SK-N-SH (cell line): ENCODE measurements at regions not wholly inside any gene's neighbourhood (a gene's known extent, or its start where the extent isn't known, plus 50 kb on each side); places are given as distances from the start of the nearest gene placed in this dataset.

Experiments
- CTCF ChIA-PET: fragments of 300-600, 350-600 bp; formaldehyde crosslinking; extraction: SDS; loops from one replicate; lab custom pipeline; 2021; lab: Yijun Ruan, JAX
- POLR2A ChIA-PET: fragments of 350-600 bp; sonication (Branson Sonifier 250); formaldehyde crosslinking; extraction: SDS; loops from one replicate; lab custom pipeline; 2020; ENCODE audit warnings: antibody characterized with exemption, inconsistent platforms; lab: Yijun Ruan, JAX
- DNase-seq: peaks from one replicate; pipeline ENCODE4 v3.0.0; 2012
- H2AFZ ChIP-seq: fragments of 200-600 bp; sonication (generic); 2 replicates; pipeline ENCODE4 v1.8.1; 2016; ENCODE audit warnings: antibody characterized with exemption, mild to moderate bottlenecking, low read depth
- H3F3A ChIP-seq: fragments of 200-600 bp; sonication (generic); replicated peaks from 2 replicates; pipeline ENCODE3; 2016; ENCODE audit warnings: antibody characterized with exemption, mild to moderate bottlenecking; ENCODE audit not compliant: insufficient read depth
- H3K27ac ChIP-seq, 2 experiments: fragments of 200-500 bp in 1 of 2; fragments of 200-600 bp in 1 of 2; sonication (Bioruptor generic) in 1 of 2; sonication (generic), shearing (Covaris generic) in 1 of 2; 2 replicates each; pipeline versions ENCODE4 v1.5.1 to v1.6.1; 2014 to 2016; ENCODE audit warnings: low read depth in 2 of 2, inconsistent platforms in 1 of 2, low read length in 1 of 2, mild to moderate bottlenecking in 1 of 2, mixed read lengths in 1 of 2
- H3K27me3 ChIP-seq: fragments of 200-600 bp; sonication (generic), shearing (Covaris generic); 2 replicates; pipeline ENCODE4 v1.6.1; 2016; ENCODE audit warnings: mixed run types; ENCODE audit not compliant: insufficient read depth
- H3K36me3 ChIP-seq, 2 experiments: fragments of 200-500 bp in 1 of 2; fragments of 200-600 bp in 1 of 2; sonication (Bioruptor generic) in 1 of 2; sonication (generic) in 1 of 2; replicated peaks in 1 of 2; 2 replicates each; pipeline versions ENCODE3 to v1.5.1; 2014 to 2016; ENCODE audit warnings: low read length in 1 of 2, mild to moderate bottlenecking in 1 of 2; ENCODE audit not compliant: insufficient read depth in 2 of 2, control insufficient read depth in 1 of 2
- H3K4me1 ChIP-seq, 2 experiments: fragments of 200-500 bp in 1 of 2; fragments of 200-600 bp in 1 of 2; sonication (Bioruptor generic) in 1 of 2; sonication (generic), shearing (Covaris generic) in 1 of 2; 2 replicates each; pipeline versions ENCODE4 v1.5.1 to v1.6.1; 2014 to 2016; ENCODE audit warnings: low read depth in 1 of 2, low read length in 1 of 2, mixed run types in 1 of 2; ENCODE audit not compliant: insufficient read depth in 2 of 2, control insufficient read depth in 1 of 2
- H3K4me2 ChIP-seq: fragments of 200-600 bp; sonication (generic), shearing (Covaris generic); 2 replicates; pipeline ENCODE4 v1.6.1; 2017; ENCODE audit warnings: mixed run types
- H3K4me3 ChIP-seq, 2 experiments: fragments of 200-500 bp in 1 of 2; fragments of 200-600 bp in 1 of 2; sonication (Bioruptor generic) in 1 of 2; sonication (generic), shearing (Covaris generic) in 1 of 2; 2 replicates each; pipeline versions ENCODE4 v1.5.1 to v1.8.1; 2014 to 2016; ENCODE audit warnings: low read depth in 2 of 2, inconsistent platforms in 1 of 2, low read length in 1 of 2, mild to moderate bottlenecking in 1 of 2, mixed read lengths in 1 of 2, moderate library complexity in 1 of 2
- H3K79me2 ChIP-seq: fragments of 200-600 bp; sonication (generic); 2 replicates; pipeline ENCODE4 v1.8.1; 2017; ENCODE audit warnings: mild to moderate bottlenecking; ENCODE audit not compliant: insufficient read depth
- H3K9ac ChIP-seq: fragments of 200-600 bp; sonication (generic); 2 replicates; pipeline ENCODE4 v1.6.1; 2017; ENCODE audit warnings: mixed run types
- H3K9me2 ChIP-seq: fragments of 200-600 bp; sonication (generic); 2 replicates; pipeline ENCODE4 v1.6.1; 2017; ENCODE audit warnings: mixed run types
- H3K9me3 ChIP-seq: fragments of 200-600 bp; sonication (generic); 2 replicates; pipeline ENCODE4 v1.6.1; 2017; ENCODE audit warnings: mixed run types, mild to moderate bottlenecking, moderate library complexity
- H4K20me1 ChIP-seq: fragments of 200-600 bp; sonication (generic); 2 replicates; pipeline ENCODE4 v1.6.1; 2017; ENCODE audit warnings: mild to moderate bottlenecking, mixed run types; ENCODE audit not compliant: insufficient read depth
- CTCF ChIP-seq: fragments of 200-600 bp; sonication (generic); IDR thresholded peaks from 2 replicates; pipeline ENCODE4 v1.6.1; 2017; ENCODE audit warnings: antibody characterized with exemption, mild to moderate bottlenecking, moderate library complexity
- ELF1 ChIP-seq: IDR thresholded peaks from 2 replicates; pipeline ENCODE4 v1.4.0; 2012
- EZH2phosphoT487 ChIP-seq: fragments of 200-600 bp; sonication (generic); IDR thresholded peaks from 2 replicates; pipeline ENCODE4 v1.6.1; 2017; ENCODE audit warnings: low read depth, mixed run types, mild to moderate bottlenecking, antibody characterized with exemption, moderate library complexity, borderline replicate concordance
- FOSL2 ChIP-seq: IDR thresholded peaks from 2 replicates; pipeline ENCODE4 v1.4.0; 2012; ENCODE audit warnings: low read depth, mild to moderate bottlenecking, moderate library complexity, borderline replicate concordance
- FOXM1 ChIP-seq: IDR thresholded peaks from 2 replicates; pipeline ENCODE4 v1.4.0; 2012; ENCODE audit warnings: low read depth, mild to moderate bottlenecking
- JUND ChIP-seq: IDR thresholded peaks from 2 replicates; pipeline ENCODE4 v1.4.0; 2012
- MEF2A ChIP-seq: IDR thresholded peaks from 2 replicates; pipeline ENCODE4 v1.4.0; 2012; ENCODE audit warnings: low read depth, borderline replicate concordance
- MXI1 ChIP-seq: IDR thresholded peaks from 2 replicates; pipeline ENCODE4 v1.6.1; 2012; ENCODE audit warnings: mild to moderate bottlenecking, low read depth, low read length, improper control_type of control experiment
- PBX3 ChIP-seq: IDR thresholded peaks from 2 replicates; pipeline ENCODE4; 2012
- POLR2AphosphoS5 ChIP-seq: IDR thresholded peaks from 2 replicates; pipeline ENCODE4 v1.6.1; 2012; ENCODE audit warnings: low read depth, low read length
- RFX5 ChIP-seq: IDR thresholded peaks from 2 replicates; pipeline ENCODE4 v1.6.1; 2012; ENCODE audit warnings: mild to moderate bottlenecking, improper control_type of control experiment, low read length
- SIN3A ChIP-seq: IDR thresholded peaks from 2 replicates; pipeline ENCODE4 v1.6.1; 2012; ENCODE audit warnings: low read depth, mild to moderate bottlenecking, low read length, moderate library complexity, borderline replicate concordance
- TAF1 ChIP-seq: IDR thresholded peaks from 2 replicates; pipeline ENCODE4 v1.6.1; 2012; ENCODE audit warnings: low read depth, mild to moderate bottlenecking, low read length, moderate library complexity, borderline replicate concordance
- TCF12 ChIP-seq: IDR thresholded peaks from 2 replicates; pipeline ENCODE4 v1.4.0; 2012
- USF2 ChIP-seq: fragments of 150-350 bp; IDR thresholded peaks from 2 replicates; pipeline ENCODE4 v1.6.1; 2017; ENCODE audit warnings: antibody characterized with exemption, low read length, low read depth, borderline replicate concordance
- WGBS: methylation state at CpG from one replicate; pipeline ENCODE4 v1.1.6; 2017; ENCODE audit warnings: low lambda C conversion rate; 5-methylcytosine and 5-hydroxymethylcytosine counted together
- TF ChIP-seq, protein P1 (sequence below): fragments of 150-350 bp; IDR thresholded peaks from 2 replicates; pipeline ENCODE4 v1.6.1; 2016; ENCODE audit warnings: mild to moderate bottlenecking, low read depth, low read length
- TF ChIP-seq, protein P2 (sequence below): IDR thresholded peaks from 2 replicates; pipeline ENCODE4 v1.6.1; 2012; ENCODE audit warnings: mild to moderate bottlenecking, low read depth, low read length, moderate library complexity

DNA sequence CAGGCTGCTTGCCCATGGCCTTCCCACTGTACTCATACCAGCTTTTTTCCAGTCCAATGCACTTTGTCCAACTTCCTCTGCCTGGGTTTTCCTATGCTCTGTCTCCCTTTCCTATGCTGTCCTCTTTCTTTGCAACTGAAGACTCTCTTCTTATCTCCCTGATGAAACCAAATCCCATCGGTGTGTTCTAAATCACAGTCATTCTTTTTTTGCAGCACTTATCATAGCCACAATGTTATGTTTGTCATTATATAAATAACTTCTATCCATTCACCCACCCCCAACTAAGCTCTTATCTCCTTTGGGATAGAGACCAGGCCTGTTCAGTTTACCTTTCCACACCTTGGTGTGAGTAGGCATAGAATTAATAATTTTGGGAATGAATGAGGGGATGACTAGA is 121.0 kb downstream of the GPX5 start:
- H3K9me2 ChIP-seq = no peaks in the 10 kb centered on the region
- no peak for DNase-seq
- no peak overlapping the region for H2AFZ ChIP-seq
- WGBS = 82% methylated on average over 1 of the region's 1 CpG
- no peak overlapping the region for H3K4me3 ChIP-seq
- no peak overlapping the region for H3K4me2 ChIP-seq
- H3K4me1 ChIP-seq = no peaks in the 10 kb centered on the region; a peak in 2 of 4 replicates
- no peaks in the 10 kb centered on the region for H3K79me2 ChIP-seq
- no peaks in the 10 kb centered on the region for H4K20me1 ChIP-seq
- H3K36me3 ChIP-seq = no peaks in the 10 kb centered on the region
- no peak overlapping the region for H3K27ac ChIP-seq
- CTCF ChIA-PET = interaction anchor here (1.0 kb wide), 2 partner anchors 56 to 104 kb away, joined by 3 read pairs; no protein-coding TSS in a partner anchor
- no peaks in the 10 kb centered on the region for H3K27me3 ChIP-seq
- no peak overlapping the region for H3K9ac ChIP-seq
- H3F3A ChIP-seq = no peaks in the 10 kb centered on the region
- TF ChIP-seq TCF12 = no peak
- TF ChIP-seq POLR2AphosphoS5 = no peak
- TF ChIP-seq, protein P1, sequence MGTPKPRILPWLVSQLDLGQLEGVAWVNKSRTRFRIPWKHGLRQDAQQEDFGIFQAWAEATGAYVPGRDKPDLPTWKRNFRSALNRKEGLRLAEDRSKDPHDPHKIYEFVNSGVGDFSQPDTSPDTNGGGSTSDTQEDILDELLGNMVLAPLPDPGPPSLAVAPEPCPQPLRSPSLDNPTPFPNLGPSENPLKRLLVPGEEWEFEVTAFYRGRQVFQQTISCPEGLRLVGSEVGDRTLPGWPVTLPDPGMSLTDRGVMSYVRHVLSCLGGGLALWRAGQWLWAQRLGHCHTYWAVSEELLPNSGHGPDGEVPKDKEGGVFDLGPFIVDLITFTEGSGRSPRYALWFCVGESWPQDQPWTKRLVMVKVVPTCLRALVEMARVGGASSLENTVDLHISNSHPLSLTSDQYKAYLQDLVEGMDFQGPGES = no peak
- TF ChIP-seq FOXM1 = no peak
- TF ChIP-seq, all 33 proteins: peak for 0
- POLR2A ChIA-PET = no interaction called here
- no peaks in the 10 kb centered on the region for H3K9me3 ChIP-seq

- Histone ChIP-seq H3K4me1 (no peaks in the 10 kb centered on the region; a peak in 2 of 4 replicates), H3K36me3 (no peaks in the 10 kb centered on the region), H3K9ac (peak overlapping the region; percentile 33; the same call in 1 of the 2 replicates), H3K79me2 (no peaks in the 10 kb centered on the region), H3K9me2 (no peaks in the 10 kb centered on the region), H3K4me3 (peak overlapping the region; percentile 66 to 82), H2AFZ (peak overlapping the region; percentile 76), H3K27ac (peak overlapping the region in 1 of 2 experiments; percentile 75; a peak in 2 of 4 replicates), H3F3A (no peaks in the 10 kb centered on the region), H3K9me3 (no peaks in the 10 kb centered on the region), H3K27me3 (no peaks in the 10 kb centered on the region), H3K4me2 (peak overlapping the region; percentile 76), H4K20me1 (no peaks in the 10 kb centered on the region)
- 2% methylated on average over 27 of the region's 27 CpGs for WGBS
- peak; percentile 60 for DNase-seq
- CTCF ChIA-PET = interaction anchor here (0.6 to 1.9 kb wide), 5 partner anchors 9 to 292 kb away, joined by 3 to 8 read pairs (median 3); no protein-coding TSS in a partner anchor
- POLR2A ChIA-PET = no interaction called here
- TF ChIP-seq TAF1 (no peak), JUND (no peak), MEF2A (no peak), ELF1 (no peak), USF2 (no peak), MXI1 (peak; percentile 11), FOXM1 (0 out of 2 replicates have a peak, but pooled peaks have one; percentile 29), RFX5 (no peak), FOSL2 (peak; percentile 69), SIN3A (no peak), EZH2phosphoT487 (no peak), PBX3 (no peak; the same call in 1 of the 2 replicates), CTCF (no peak)
- TF ChIP-seq, protein P2, sequence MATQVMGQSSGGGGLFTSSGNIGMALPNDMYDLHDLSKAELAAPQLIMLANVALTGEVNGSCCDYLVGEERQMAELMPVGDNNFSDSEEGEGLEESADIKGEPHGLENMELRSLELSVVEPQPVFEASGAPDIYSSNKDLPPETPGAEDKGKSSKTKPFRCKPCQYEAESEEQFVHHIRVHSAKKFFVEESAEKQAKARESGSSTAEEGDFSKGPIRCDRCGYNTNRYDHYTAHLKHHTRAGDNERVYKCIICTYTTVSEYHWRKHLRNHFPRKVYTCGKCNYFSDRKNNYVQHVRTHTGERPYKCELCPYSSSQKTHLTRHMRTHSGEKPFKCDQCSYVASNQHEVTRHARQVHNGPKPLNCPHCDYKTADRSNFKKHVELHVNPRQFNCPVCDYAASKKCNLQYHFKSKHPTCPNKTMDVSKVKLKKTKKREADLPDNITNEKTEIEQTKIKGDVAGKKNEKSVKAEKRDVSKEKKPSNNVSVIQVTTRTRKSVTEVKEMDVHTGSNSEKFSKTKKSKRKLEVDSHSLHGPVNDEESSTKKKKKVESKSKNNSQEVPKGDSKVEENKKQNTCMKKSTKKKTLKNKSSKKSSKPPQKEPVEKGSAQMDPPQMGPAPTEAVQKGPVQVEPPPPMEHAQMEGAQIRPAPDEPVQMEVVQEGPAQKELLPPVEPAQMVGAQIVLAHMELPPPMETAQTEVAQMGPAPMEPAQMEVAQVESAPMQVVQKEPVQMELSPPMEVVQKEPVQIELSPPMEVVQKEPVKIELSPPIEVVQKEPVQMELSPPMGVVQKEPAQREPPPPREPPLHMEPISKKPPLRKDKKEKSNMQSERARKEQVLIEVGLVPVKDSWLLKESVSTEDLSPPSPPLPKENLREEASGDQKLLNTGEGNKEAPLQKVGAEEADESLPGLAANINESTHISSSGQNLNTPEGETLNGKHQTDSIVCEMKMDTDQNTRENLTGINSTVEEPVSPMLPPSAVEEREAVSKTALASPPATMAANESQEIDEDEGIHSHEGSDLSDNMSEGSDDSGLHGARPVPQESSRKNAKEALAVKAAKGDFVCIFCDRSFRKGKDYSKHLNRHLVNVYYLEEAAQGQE = no peak
Observed at GRCh38 chr6:28648035-28648877, 122.6 kb downstream of the GPX5 start.
